GM13976 (cell line): ENCODE measurements at regions not wholly inside any gene's neighbourhood (a gene's known extent, or its start where the extent isn't known, plus 50 kb on each side); places are given as distances from the start of the nearest gene placed in this dataset.

Experiments used
- DNase-seq: peaks from one replicate; pipeline ENCODE4 v3.0.0; 2012; ENCODE audit warnings: low spot score
- CTCF ChIP-seq: IDR thresholded peaks from 2 replicates; pipeline ENCODE4 v1.5.1; 2012; ENCODE audit warnings: borderline replicate concordance, mild to moderate bottlenecking; ENCODE audit not compliant: insufficient read depth; ENCODE audit errors: extremely low read depth, missing control alignments, control extremely low read depth
- in situ Hi-C: fragments of 300-500 bp; cut with MboI; formaldehyde crosslinking; loops from one replicate; pipeline ENCODE4 v1.12.0; 2022; ENCODE audit warnings: low sequenced_read_pairs, mixed read lengths, inconsistent platforms; ENCODE audit not compliant: unreplicated experiment

GRCh38 chr10:131396121-131397050, 84.9 kb upstream of the TCERG1L start:
- no peak for DNase-seq
- no peak for TF ChIP-seq CTCF
- in situ Hi-C loops, result no loop called here

DNA sequence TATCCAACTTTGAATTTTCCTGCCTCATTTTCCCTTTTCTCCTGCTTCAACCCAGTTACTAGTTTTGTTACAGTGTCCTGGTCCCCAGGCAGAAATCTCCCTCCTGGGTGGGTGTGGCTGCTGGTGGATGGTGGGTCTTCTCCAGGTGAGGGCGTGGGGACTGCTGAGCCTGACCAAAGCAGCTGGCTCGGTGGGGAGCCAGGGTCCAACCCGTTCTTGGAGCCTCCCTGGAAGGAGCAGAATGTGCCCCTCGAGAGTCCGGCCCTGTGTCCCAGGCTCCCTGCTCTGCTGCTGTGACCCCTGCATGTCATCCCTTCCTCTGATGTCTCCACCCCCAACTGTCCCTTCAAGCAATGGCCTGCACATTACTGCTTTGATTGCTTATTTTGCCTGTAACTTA, 86.6 kb upstream of the TCERG1L start:
- no peak for DNase-seq
- TF ChIP-seq CTCF, result no peak
- in situ Hi-C loops, result no loop called here

DNA sequence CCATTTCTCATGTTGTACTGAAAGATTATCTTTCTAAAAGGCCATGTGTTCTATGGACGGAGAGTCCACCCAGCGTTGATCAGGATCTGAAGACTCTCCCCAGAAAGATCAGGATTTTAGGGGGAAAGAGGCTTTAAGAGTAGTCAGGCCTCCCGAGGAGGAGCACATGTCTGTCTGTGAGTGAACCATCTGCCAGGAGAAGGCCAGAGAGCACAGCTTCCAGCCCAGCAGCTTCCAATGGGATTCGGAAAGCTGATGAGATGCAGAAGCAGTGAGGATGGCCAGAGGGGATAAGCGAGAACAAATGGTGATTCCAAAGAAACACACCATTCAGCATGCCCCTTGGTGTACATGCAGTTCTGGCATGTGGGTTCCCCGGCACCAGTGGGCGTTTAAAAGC, 88.5 kb upstream of the TCERG1L start:
- DNase-seq, result no peak
- in situ Hi-C loops, result no loop called here
- no peak for TF ChIP-seq CTCF

DNA sequence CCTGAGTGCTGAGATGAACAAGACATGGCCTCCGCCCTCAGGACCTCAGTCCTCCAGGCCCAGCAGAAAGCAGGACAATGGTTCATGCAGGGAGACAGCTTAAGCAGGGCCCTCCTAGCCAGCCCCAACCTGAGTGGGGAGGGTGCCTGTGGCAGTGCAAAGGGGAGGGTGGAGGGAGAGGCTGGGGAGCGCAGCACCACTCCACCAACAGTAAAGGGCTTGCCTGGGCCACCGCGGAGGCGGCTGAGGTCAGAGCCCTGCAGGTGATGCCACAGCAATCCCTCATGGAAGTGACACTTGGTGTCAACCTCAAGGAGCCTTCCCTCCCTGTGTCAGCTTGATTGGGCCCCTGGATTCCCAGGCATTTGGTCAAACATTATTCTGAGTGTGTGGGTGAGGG, 89.0 kb upstream of the TCERG1L start:
- no peak for TF ChIP-seq CTCF
- in situ Hi-C loops, result no loop called here
- no peak for DNase-seq

- in situ Hi-C loops, result no loop called here
- TF ChIP-seq CTCF, result no peak
Measured at GRCh38 chr10:131402771-131403650, 91.5 kb upstream of the TCERG1L start.

GRCh38 chr10:131403936-131404335, 92.4 kb upstream of the TCERG1L start:
- no peak for TF ChIP-seq CTCF
- in situ Hi-C loops, result no loop called here
- DNase-seq, result no peak

More at GRCh38 chr10:131402771-131403650, 91.5 kb upstream of the TCERG1L start:
- DNase-seq, result no peak
